ENCODE measurements at regions not wholly inside any gene's neighbourhood (a gene's known extent, or its start where the extent isn't known, plus 50 kb on each side); places are given as distances from the start of the nearest gene placed in this dataset.
"Not testable (repeated sequence)": the region's sequence is repeated elsewhere in the genome, so short reads cannot be mapped to it uniquely, and the experiment has no call there.

DNA sequence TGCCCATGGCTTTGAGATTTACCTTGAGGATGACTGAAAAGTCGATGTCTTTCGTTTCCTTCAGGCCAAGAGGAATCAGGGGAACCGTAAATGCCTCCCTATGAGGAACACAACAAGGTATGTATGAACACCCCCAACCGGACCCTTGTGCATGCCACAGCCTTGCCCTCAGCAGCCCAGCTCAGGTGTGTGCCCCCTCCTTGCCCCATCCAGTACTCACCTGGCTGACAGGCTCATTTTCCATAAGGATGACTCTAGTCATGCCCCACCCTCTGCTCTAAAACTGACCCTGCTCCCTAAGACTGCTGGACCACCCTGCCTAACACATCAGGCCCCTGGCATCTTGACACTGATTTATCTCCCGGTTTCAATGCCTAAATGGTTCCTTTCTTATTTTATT is 270.0 kb downstream of the GOLGA6L6 start:
- no peak for TF ChIP-seq CTCF (IDR thresholded peaks at IDR 0.05; ENCODE audit: insufficient read depth, low read length, severe bottlenecking)
- Histone ChIP-seq H3K4me3 (ENCODE audit: low read depth, low read length) (no peak overlapping the region), H3K36me3 (ENCODE audit: control insufficient read depth, insufficient read depth, low read length) (no peaks in the 10 kb centered on the region), H3K27me3 (ENCODE audit: control insufficient read depth, insufficient read depth, low read length) (no peaks in the 10 kb centered on the region)
- no peak for DNase-seq (ENCODE audit: low read depth)
- no peak for FAIRE-seq

GRCh38 chr15:20269956-20270355 is 271.6 kb downstream of the GOLGA6L6 start:
- FAIRE-seq; H3K4me3 ChIP-seq (ENCODE audit: low read depth, low read length); DNase-seq (ENCODE audit: low read depth); H3K27me3 ChIP-seq (ENCODE audit: control insufficient read depth, insufficient read depth, low read length); H3K36me3 ChIP-seq (ENCODE audit: control insufficient read depth, insufficient read depth, low read length): not testable (repeated sequence)

DNA sequence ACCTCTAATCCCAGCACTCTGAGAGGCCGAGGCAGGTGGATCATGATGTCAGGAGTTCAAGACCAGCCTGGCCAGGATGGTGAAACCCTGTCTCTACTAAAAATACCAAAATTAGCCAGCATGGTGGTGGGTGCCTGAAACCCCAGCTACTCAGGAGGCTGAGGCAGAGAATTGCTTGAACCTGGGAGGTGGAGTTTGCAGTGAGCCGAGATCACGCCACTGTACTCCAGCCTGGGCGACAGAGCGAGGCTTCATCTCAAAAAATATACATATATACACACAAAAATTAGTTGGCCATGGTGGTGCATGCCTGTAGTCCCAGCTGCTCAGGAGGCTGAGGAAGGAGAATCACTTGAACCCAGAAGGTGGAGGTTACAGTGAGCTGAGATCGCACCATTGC is 273.6 kb downstream of the GOLGA6L6 start:
- not testable (repeated sequence) for H3K27me3 ChIP-seq (ENCODE audit: control insufficient read depth, insufficient read depth, low read length); DNase-seq (ENCODE audit: low read depth); H3K36me3 ChIP-seq (ENCODE audit: control insufficient read depth, insufficient read depth, low read length); FAIRE-seq; H3K4me3 ChIP-seq (ENCODE audit: low read depth, low read length)

- FAIRE-seq; H3K4me3 ChIP-seq (ENCODE audit: low read depth, low read length); H3K36me3 ChIP-seq (ENCODE audit: control insufficient read depth, insufficient read depth, low read length); DNase-seq (ENCODE audit: low read depth); H3K27me3 ChIP-seq (ENCODE audit: control insufficient read depth, insufficient read depth, low read length): not testable (repeated sequence)
Observed at GRCh38 chr15:20267051-20267730, 274.4 kb downstream of the GOLGA6L6 start.

DNA sequence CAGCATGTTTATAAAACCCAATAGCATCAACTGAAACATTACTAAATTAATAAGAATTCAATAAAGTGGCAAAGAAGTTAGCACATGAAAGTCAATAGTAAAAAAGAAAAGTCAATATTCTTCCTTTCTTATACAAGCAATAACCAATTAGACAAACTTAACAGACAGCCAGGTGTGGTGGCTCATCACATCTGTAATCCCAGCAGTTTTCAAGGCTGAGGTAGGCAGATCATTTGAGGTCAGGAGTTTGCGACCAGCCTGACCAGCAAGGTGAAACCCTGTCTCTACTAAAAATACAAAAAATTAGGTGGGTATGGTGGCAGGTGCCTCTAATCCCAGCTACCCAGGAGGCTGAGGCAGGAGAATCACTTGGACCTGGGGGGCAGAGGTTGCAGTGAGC is 275.9 kb downstream of the GOLGA6L6 start:
- not testable (repeated sequence) for H3K27me3 ChIP-seq (ENCODE audit: control insufficient read depth, insufficient read depth, low read length); H3K4me3 ChIP-seq (ENCODE audit: low read depth, low read length); H3K36me3 ChIP-seq (ENCODE audit: control insufficient read depth, insufficient read depth, low read length); DNase-seq (ENCODE audit: low read depth); FAIRE-seq

GRCh38 chr15:20261321-20262280 is 280.0 kb downstream of the GOLGA6L6 start:
- FAIRE-seq, result peak; percentile 85
- H3K4me3 ChIP-seq (ENCODE audit: low read depth, low read length); H3K36me3 ChIP-seq (ENCODE audit: control insufficient read depth, insufficient read depth, low read length); DNase-seq (ENCODE audit: low read depth); H3K27me3 ChIP-seq (ENCODE audit: control insufficient read depth, insufficient read depth, low read length): not testable (repeated sequence)

- FAIRE-seq; H3K36me3 ChIP-seq (ENCODE audit: control insufficient read depth, insufficient read depth, low read length); DNase-seq (ENCODE audit: low read depth); H3K4me3 ChIP-seq (ENCODE audit: low read depth, low read length); H3K27me3 ChIP-seq (ENCODE audit: control insufficient read depth, insufficient read depth, low read length): not testable (repeated sequence)
Observed at GRCh38 chr15:20260650-20261049, 280.9 kb downstream of the GOLGA6L6 start.

GRCh38 chr15:20259559-20260190 is 281.9 kb downstream of the GOLGA6L6 start:
- not testable (repeated sequence) for H3K4me3 ChIP-seq (ENCODE audit: low read depth, low read length); DNase-seq (ENCODE audit: low read depth); H3K36me3 ChIP-seq (ENCODE audit: control insufficient read depth, insufficient read depth, low read length); H3K27me3 ChIP-seq (ENCODE audit: control insufficient read depth, insufficient read depth, low read length); FAIRE-seq

DNA sequence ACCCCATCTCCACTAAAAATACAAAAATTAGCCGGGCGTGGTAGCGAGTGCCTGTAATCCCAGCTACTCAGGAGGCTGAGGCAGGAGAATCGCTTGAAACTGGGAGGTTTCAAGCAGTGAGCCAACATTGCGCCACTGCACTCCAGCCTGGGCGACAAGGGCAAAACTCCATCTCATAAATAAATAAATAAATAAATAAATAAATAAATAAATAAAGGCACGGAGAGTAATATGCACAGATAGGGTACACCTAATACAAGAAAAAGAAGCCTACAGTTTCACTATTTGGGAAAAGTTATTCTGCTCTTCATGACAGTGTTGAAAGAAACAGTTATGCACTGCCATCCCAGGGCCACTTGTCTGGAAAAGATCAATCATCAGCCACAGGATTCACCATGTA is 285.2 kb downstream of the GOLGA6L6 start:
- H3K27me3 ChIP-seq (ENCODE audit: control insufficient read depth, insufficient read depth, low read length); DNase-seq (ENCODE audit: low read depth); H3K36me3 ChIP-seq (ENCODE audit: control insufficient read depth, insufficient read depth, low read length); FAIRE-seq; H3K4me3 ChIP-seq (ENCODE audit: low read depth, low read length): not testable (repeated sequence)

GRCh38 chr15:20255641-20256040 is 286.0 kb downstream of the GOLGA6L6 start:
- FAIRE-seq; H3K4me3 ChIP-seq (ENCODE audit: low read depth, low read length); H3K36me3 ChIP-seq (ENCODE audit: control insufficient read depth, insufficient read depth, low read length); DNase-seq (ENCODE audit: low read depth); H3K27me3 ChIP-seq (ENCODE audit: control insufficient read depth, insufficient read depth, low read length): not testable (repeated sequence)

DNA sequence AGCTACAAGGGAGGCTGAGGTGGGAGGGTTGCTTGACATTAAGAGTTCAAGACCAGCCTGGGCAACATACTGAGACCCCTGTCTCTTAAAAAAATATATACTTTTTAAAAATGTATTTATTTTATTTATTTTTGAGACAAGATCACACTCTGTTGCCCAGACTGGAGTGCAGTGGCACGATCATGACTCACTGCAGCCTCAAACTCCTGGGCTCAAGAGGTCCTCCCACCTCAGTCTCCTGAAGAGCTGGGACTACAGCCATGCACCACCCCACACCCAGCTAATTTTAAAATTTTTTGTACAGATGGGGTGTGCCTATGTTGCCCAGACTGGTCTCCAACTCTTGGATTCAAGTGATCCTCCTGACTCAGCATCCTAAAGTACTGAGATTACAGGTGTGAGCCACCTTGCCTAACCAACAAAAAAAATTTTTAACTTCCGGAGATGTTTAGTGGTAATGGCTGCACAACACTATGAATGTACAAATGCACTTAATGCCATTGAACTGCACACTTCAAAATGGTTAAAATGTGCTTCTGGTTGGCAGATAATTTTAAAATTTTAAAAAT is 288.5 kb downstream of the GOLGA6L6 start:
- FAIRE-seq; H3K27me3 ChIP-seq (ENCODE audit: control insufficient read depth, insufficient read depth, low read length); H3K36me3 ChIP-seq (ENCODE audit: control insufficient read depth, insufficient read depth, low read length); H3K4me3 ChIP-seq (ENCODE audit: low read depth, low read length); DNase-seq (ENCODE audit: low read depth): not testable (repeated sequence)

GRCh38 chr15:20252040-20252439 is 289.6 kb downstream of the GOLGA6L6 start:
- not testable (repeated sequence) for FAIRE-seq; H3K36me3 ChIP-seq (ENCODE audit: control insufficient read depth, insufficient read depth, low read length); H3K4me3 ChIP-seq (ENCODE audit: low read depth, low read length); DNase-seq (ENCODE audit: low read depth); H3K27me3 ChIP-seq (ENCODE audit: control insufficient read depth, insufficient read depth, low read length)
